GM23248 (cell line): ENCODE measurements at regions not wholly inside any gene's neighbourhood (a gene's known extent, or its start where the extent isn't known, plus 50 kb on each side); places are given as distances from the start of the nearest gene placed in this dataset.
"Not testable (repeated sequence)": the region's sequence is repeated elsewhere in the genome, so short reads cannot be mapped to it uniquely, and the experiment has no call there.

Experiments
- DNase-seq: peaks from one replicate; pipeline ENCODE4 v3.0.0-alpha.2; 2015
- H2AFZ ChIP-seq: fragments of 200-600 bp; sonication (generic); 2 replicates; pipeline ENCODE4 v1.6.1; 2016; ENCODE audit warnings: antibody characterized with exemption
- H3F3A ChIP-seq: fragments of 200-600 bp; sonication (generic); 2 replicates; pipeline ENCODE4 v1.6.1; 2016; ENCODE audit warnings: mild to moderate bottlenecking, antibody characterized with exemption, mixed run types; ENCODE audit not compliant: insufficient read depth
- H3K27ac ChIP-seq: fragments of 200-600 bp; sonication (generic); 2 replicates; pipeline ENCODE4 v1.5.1; 2016; ENCODE audit warnings: mild to moderate bottlenecking
- H3K27me3 ChIP-seq: fragments of 200-600 bp; sonication (generic); replicated peaks from 2 replicates; pipeline ENCODE4 v1.6.1; 2016; ENCODE audit warnings: mild to moderate bottlenecking; ENCODE audit not compliant: insufficient read depth
- H3K36me3 ChIP-seq: fragments of 200-600 bp; sonication (generic); 2 replicates; pipeline ENCODE4 v1.6.1; 2016; ENCODE audit warnings: low read depth, mild to moderate bottlenecking
- H3K4me1 ChIP-seq: fragments of 200-600 bp; sonication (generic); 2 replicates; pipeline ENCODE4 v1.6.1; 2016; ENCODE audit warnings: mild to moderate bottlenecking; ENCODE audit not compliant: insufficient read depth
- H3K4me2 ChIP-seq: fragments of 200-600 bp; sonication (generic); one replicate; pipeline ENCODE4 v1.6.1; 2016; ENCODE audit warnings: mild to moderate bottlenecking; ENCODE audit not compliant: unreplicated experiment
- H3K4me3 ChIP-seq: fragments of 200-600 bp; sonication (generic); 2 replicates; pipeline ENCODE4 v1.5.1; 2016; ENCODE audit warnings: mild to moderate bottlenecking
- H3K79me2 ChIP-seq: fragments of 200-600 bp; sonication (generic); 2 replicates; pipeline ENCODE4 v1.6.1; 2016; ENCODE audit warnings: mild to moderate bottlenecking; ENCODE audit not compliant: insufficient read depth
- H3K9ac ChIP-seq: fragments of 200-600 bp; sonication (generic); 2 replicates; pipeline ENCODE4 v1.6.1; 2016; ENCODE audit warnings: mild to moderate bottlenecking
- H3K9me2 ChIP-seq: fragments of 200-600 bp; sonication (generic); 2 replicates; pipeline ENCODE4 v1.6.1; 2016; ENCODE audit warnings: mixed run types, mild to moderate bottlenecking, moderate library complexity; ENCODE audit not compliant: insufficient read depth
- H3K9me3 ChIP-seq: fragments of 200-600 bp; sonication (generic); one replicate; pipeline ENCODE4 v1.6.1; 2017; ENCODE audit warnings: low read depth
- H4K20me1 ChIP-seq: fragments of 200-600 bp; sonication (generic); 2 replicates; pipeline ENCODE4 v1.6.0; 2016; ENCODE audit not compliant: insufficient read depth
- EZH2 ChIP-seq: fragments of 200-600 bp; sonication (generic); IDR thresholded peaks from 2 replicates; pipeline ENCODE4 v1.6.1; 2018; ENCODE audit warnings: antibody characterized with exemption, mild to moderate bottlenecking; ENCODE audit not compliant: insufficient read depth, poor library complexity, severe bottlenecking
- EZH2phosphoT487 ChIP-seq: fragments of 200-600 bp; sonication (generic); IDR thresholded peaks from 2 replicates; pipeline ENCODE4 v1.6.1; 2018; ENCODE audit warnings: antibody characterized with exemption, moderate library complexity, mild to moderate bottlenecking, low read depth; ENCODE audit not compliant: insufficient read depth
- WGBS, 2 experiments: methylation state at CpG; one replicate each; pipeline ENCODE4 v1.1.6; 2015 to 2017; ENCODE audit warnings: low lambda C conversion rate in 2 of 2, low coverage in 1 of 2; ENCODE audit errors: missing lambda C conversion rate in 2 of 2; 5-methylcytosine and 5-hydroxymethylcytosine counted together
- in situ Hi-C: fragments of 300-500 bp; cut with MboI; formaldehyde crosslinking; loops from 2 replicates; pipeline ENCODE4 v1.15.0; 2020

DNA sequence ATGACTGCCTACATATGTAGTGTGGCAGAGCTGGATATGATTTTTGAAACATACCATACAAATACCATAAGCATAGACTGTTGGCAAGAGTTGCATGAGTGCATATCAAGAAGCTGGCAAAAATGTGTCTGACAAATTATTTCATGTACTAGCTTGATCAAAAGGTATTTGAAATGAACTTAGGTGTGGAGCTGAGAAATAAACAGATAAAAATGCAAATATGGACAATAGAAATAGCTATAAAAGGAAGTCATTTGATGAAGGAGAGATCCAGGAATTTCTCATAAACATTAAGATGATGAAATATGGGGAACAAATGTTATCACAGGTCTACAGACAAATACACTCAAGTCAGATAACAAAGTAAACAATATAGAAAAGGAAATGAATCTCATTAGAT is 609.1 kb downstream of the PTPRC start:
- Histone ChIP-seq H3K9me2 (no peaks in the 10 kb centered on the region), H3K4me3 (no peak overlapping the region), H3K79me2 (no peaks in the 10 kb centered on the region), H3K9me3 (no peaks in the 10 kb centered on the region), H2AFZ (no peak overlapping the region), H4K20me1 (no peaks in the 10 kb centered on the region), H3K27me3 (no peaks in the 10 kb centered on the region), H3K36me3 (no peaks in the 10 kb centered on the region), H3F3A (no peaks in the 10 kb centered on the region), H3K4me1 (no peaks in the 10 kb centered on the region), H3K27ac (no peak overlapping the region), H3K4me2 (no peak overlapping the region), H3K9ac (no peak overlapping the region)
- no peak for DNase-seq
- in situ Hi-C loops, result no loop called here
- TF ChIP-seq EZH2phosphoT487 (no peak), EZH2 (no peak)

DNA sequence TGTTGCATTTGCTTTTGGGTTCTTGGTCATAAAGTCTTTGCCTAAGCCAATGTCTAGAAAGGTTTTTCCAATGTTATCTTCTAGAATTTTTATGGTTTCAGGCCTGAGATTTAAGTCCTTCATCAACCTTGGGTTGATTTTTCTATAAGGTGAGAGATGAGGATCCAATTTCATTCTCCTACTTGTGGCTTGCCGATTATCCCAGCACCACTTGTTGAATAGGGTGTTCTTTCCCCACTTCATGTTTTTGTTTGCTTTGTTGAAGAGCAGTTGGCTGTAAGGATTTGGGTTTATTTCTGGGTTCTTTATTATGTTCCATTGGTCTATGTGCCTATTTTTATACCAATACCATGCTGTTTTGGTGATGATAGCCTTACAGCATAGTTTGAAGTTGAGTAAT is 615.2 kb downstream of the PTPRC start:
- DNase-seq, H3F3A ChIP-seq, H3K9me3 ChIP-seq, H3K27me3 ChIP-seq, in situ Hi-C loops, H3K4me2 ChIP-seq, H3K79me2 ChIP-seq, H4K20me1 ChIP-seq, H3K4me1 ChIP-seq, H3K9me2 ChIP-seq, H2AFZ ChIP-seq, H3K36me3 ChIP-seq, H3K4me3 ChIP-seq, H3K9ac ChIP-seq, H3K27ac ChIP-seq: not testable (repeated sequence)
- WGBS, 2 experiments, result 41 to 46% methylated on average over 1 of the region's 1 CpG

DNA sequence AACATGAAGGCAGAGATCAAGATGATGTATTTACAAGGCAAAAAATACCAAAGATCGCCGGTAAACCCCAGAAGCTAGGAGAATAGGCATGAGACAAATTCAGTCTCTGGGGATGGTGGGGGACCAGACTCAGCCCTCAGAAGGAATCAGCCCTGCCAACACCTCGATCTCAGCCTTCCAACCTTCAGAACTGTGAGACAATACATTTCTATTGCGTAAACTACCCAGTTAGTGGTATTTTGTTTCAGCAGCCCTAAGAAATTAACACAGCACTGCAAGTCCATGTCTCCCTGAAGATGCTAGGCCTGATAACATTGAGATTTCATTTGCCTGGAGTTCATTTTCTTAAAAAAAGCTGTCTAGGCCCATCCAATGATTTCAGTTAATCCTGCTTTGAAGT is 622.5 kb downstream of the PTPRC start:
- no peak overlapping the region for H3K4me3 ChIP-seq
- TF ChIP-seq EZH2 (no peak), EZH2phosphoT487 (no peak)
- no peaks in the 10 kb centered on the region for H3K36me3 ChIP-seq
- H3K9me2 ChIP-seq, result no peaks in the 10 kb centered on the region
- no peak overlapping the region for H2AFZ ChIP-seq
- H3K79me2 ChIP-seq, result no peaks in the 10 kb centered on the region
- no peak overlapping the region for H3K4me2 ChIP-seq
- no peak overlapping the region for H3K9ac ChIP-seq
- H3K27ac ChIP-seq, result no peak overlapping the region
- H3K27me3 ChIP-seq, result no peaks in the 10 kb centered on the region
- H4K20me1 ChIP-seq, result no peaks in the 10 kb centered on the region
- no peaks in the 10 kb centered on the region for H3F3A ChIP-seq
- H3K9me3 ChIP-seq, result no peaks in the 10 kb centered on the region
- in situ Hi-C loops, result no loop called here
- WGBS, 2 experiments, result 69 to 76% methylated on average over 4 of the region's 4 CpGs
- no peaks in the 10 kb centered on the region for H3K4me1 ChIP-seq
- no peak for DNase-seq

- H3K9me3 ChIP-seq, result no peaks in the 10 kb centered on the region
- in situ Hi-C loops, result no loop called here
- no peaks in the 10 kb centered on the region; the same call in 1 of the 2 replicates for H3K9me2 ChIP-seq
- no peak for DNase-seq
- H4K20me1 ChIP-seq, result no peaks in the 10 kb centered on the region
- no peak overlapping the region for H3K27ac ChIP-seq
- no peak overlapping the region for H3K4me2 ChIP-seq
- H2AFZ ChIP-seq, result no peak overlapping the region
- H3K27me3 ChIP-seq, result no peaks in the 10 kb centered on the region
- H3K4me3 ChIP-seq, result no peak overlapping the region
- WGBS, 2 experiments, result 80 to 91% methylated on average over 2 of the region's 2 CpGs
- H3K79me2 ChIP-seq, result no peaks in the 10 kb centered on the region
- no peaks in the 10 kb centered on the region for H3F3A ChIP-seq
- no peaks in the 10 kb centered on the region for H3K36me3 ChIP-seq
- H3K4me1 ChIP-seq, result no peaks in the 10 kb centered on the region
- TF ChIP-seq EZH2, result no peak
- TF ChIP-seq EZH2phosphoT487, result no peak
- H3K9ac ChIP-seq, result no peak overlapping the region
Observed at GRCh38 chr1:199264283-199264682, 625.4 kb downstream of the PTPRC start.

- Histone ChIP-seq H3K27me3 (no peaks in the 10 kb centered on the region), H2AFZ (no peak overlapping the region), H3K4me2 (no peak overlapping the region), H3F3A (no peaks in the 10 kb centered on the region), H3K9me3 (no peaks in the 10 kb centered on the region), H3K9me2 (no peaks in the 10 kb centered on the region; the same call in 1 of the 2 replicates), H3K79me2 (no peaks in the 10 kb centered on the region), H4K20me1 (no peaks in the 10 kb centered on the region), H3K36me3 (no peaks in the 10 kb centered on the region), H3K9ac (no peak overlapping the region), H3K4me1 (no peaks in the 10 kb centered on the region), H3K27ac (no peak overlapping the region), H3K4me3 (no peak overlapping the region)
- in situ Hi-C loops, result no loop called here
- no peak for DNase-seq
- WGBS, 2 experiments, result 61 to 69% methylated on average over 1 of the region's 1 CpG
- TF ChIP-seq EZH2phosphoT487, result no peak
- TF ChIP-seq EZH2, result no peak
Observed at GRCh38 chr1:199264911-199265310, 626.1 kb downstream of the PTPRC start.
